ENCODE measurements at regions not wholly inside any gene's neighbourhood (a gene's known extent, or its start where the extent isn't known, plus 50 kb on each side); places are given as distances from the start of the nearest gene placed in this dataset.

DNA sequence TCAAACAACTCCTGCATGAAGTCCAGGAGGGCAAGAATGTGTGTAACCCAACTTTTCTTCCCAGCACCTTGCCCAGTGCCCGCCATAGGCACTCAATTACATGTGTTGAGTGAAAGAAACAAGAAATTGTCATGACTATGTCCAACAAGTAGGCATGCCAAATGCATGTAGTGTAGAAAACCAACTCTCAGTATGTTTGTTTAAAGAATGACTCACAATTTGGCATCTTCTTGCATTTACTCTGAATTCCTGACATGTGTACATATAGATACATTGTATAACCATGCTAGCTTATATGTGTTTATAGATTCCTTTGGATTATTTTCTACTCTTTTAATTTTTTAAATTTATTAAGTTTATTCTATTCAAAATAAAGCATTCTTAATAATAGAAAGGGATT lies 305.0 kb downstream of the EFNB2 start:
- no peak for DNase-seq

DNA sequence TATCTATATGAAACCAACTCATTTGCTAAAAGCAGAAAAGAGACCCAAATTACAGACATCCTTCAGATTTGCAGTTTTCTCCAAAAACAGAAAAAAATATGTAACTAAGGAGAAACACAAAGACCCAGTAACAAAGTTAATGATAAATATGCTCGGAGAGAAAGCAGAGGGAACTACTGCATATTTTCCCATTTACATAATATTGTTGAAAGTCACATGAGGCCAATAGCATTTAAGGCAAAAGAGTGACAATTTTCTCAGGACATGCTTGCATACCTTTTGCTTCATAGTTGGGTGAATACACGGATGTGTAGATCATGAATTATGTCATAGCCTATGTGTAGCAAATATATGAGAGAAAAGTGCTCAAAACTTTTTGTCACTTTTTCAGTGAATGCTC lies 310.3 kb downstream of the EFNB2 start:
- DNase-seq = no peak

DNA sequence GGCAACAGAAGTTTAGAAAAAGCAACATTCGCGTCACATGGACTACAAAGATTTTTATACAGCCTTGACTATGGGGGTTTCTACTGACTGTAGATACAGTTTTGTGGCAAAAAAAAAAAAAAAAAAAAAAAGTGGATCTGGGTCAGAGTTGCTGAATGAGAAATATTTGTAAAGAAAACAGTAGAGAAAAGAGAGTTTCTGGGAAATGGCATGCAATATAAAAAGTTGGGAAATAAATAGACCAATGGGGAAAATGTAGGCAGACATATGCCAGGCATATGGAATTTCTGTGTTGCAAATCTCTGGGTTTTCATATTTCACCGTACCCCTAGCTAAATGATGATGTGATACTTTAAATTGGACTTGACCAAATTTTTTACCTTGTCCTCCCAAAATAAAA lies 315.3 kb downstream of the EFNB2 start:
- DNase-seq = no peak

DNA sequence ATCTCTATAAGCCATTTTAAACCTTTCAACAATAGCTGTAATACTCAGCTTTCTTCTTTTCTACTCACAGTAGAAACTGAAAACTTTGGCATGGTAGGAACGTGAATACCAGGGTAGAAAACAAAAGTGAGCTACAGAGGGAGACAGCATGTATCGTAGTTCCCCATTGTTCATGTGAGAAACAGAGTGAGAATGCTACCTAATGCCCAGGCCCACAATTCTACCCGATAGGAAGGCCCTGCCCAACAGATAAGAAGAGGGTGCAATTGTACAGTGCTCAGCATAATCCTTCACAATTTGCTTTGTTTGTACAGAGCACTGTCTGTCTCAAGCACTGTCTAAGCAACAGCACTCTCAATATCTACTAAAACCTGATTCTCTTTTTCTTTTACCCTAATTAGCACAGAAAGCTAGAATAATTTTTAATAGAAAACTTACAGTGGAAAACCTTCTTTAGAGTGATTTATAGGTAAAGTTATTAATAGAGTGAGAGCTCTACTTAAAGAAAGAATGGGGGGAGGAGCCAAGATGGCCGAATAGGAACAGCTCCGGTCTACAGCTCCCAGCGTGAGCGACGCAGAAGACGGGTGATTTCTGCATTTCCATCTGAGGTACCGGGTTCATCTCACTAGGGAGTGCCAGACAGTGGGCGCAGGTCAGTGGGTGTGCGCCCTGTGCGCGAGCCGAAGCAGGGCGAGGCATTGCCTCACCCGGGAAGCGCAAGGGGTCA lies 322.3 kb downstream of the EFNB2 start:
- DNase-seq = no peak

DNA sequence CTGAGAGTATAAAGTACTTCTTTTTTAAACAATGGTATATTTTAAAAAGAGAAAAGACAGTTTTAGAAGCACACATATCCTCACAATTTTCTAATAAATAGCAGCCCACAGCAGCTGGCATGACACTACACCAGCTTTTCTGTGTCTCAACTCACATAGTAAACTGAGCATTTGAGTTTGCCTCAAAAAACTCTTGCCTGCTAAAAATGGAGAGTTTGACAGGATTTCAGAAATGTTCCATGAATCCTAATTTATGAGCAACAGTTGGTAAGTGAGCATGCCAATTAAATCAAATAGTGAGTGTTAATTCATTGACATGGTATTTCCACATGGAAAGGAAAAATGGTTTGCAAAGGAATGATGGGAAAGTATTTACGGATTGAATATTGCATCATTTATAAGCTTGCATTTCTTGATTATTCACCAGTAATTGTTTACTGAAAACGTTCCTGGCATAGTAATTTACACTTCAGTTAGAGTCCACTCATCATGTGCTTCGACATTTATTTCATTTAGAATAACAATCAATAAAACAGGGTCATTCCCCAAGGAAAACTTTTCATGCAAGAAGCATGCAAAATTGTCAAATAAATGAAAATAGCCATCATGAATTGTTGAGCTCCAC lies 323.0 kb downstream of the EFNB2 start:
- DNase-seq = no peak

DNA sequence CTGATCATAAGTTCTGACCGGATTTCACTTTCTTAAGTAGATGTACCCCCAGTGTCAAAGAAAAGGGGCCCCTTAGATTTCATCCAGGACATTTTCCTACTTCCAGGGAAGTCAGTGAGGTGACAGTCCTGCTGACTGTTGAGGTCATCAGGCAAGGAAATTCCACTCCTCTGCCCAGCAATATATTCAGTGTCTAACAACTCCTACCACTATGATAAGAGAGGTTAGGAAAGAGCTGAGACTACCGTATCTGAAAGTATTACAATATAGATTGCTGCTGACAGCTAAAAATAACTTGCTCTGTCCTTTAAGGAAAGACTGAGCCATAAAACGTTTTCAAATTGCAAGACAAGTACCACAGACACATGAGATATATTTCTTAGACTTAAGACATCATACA lies 325.1 kb downstream of the EFNB2 start:
- no peak for DNase-seq

DNA sequence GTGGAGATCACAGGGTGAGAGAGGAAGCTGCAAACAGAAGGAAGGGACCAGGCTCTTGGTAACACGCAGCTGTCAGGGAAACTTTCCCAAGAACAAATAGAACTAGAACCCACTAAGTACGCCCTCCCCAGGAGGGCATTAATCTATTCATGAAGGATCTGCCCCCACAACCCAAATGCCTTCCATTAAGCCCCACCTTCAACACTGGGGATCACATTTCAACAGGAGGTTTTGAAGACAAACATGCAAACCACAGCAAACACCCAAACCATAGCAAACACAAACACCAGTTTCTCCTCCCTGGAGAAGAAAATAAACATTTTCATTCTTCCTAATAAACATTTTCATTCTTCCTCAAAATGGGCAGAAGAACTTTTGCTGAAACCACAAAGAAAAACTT lies 329.6 kb downstream of the EFNB2 start:
- DNase-seq = no peak

DNA sequence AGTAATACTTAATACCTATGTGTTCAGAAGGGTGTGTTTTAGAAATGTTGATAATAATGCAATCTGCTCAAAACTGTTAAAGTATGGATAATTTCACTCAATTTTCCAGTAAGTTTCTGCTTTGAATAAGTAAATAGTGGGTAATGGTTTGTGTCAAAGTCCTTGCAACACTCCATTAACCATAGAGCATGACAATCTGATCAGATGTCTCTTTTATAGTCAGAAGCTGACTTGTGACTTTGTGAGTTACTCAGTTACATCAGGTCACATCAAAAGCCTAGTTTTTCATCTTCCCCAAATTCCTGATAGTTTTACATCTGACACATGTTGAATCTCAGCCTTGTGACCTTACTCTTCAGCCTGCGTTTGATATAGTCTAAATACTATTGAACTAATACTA lies 338.0 kb downstream of the EFNB2 start:
- no peak for DNase-seq

DNA sequence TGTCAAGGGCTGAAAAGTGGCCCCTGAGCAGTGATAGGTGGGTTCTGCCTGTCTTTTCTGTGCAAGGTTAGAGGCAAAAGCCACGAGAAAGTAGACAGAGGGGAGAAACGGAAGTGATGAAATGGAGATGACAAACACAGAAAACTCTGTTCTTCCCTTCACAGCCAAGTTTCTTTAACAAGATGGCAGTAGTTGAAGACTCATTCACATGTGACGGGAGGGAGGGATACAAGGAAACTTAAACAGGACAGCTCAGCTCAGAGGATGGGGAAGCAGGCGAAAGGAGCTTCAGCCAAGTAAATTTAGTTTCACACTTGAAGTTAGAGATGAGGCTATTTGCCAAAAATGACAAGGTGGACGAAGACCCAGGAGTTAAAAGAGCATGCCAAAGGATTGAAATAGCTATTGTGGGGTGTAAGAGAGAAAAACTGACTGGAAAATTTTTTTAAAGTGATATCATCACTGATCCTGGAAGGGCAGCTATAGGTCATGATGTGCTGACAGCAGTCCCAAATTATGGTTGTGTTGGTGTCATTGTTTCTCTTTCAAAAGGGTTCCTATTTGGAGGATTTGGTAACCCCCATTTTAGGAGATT lies 347.9 kb downstream of the EFNB2 start:
- no peak for DNase-seq

DNA sequence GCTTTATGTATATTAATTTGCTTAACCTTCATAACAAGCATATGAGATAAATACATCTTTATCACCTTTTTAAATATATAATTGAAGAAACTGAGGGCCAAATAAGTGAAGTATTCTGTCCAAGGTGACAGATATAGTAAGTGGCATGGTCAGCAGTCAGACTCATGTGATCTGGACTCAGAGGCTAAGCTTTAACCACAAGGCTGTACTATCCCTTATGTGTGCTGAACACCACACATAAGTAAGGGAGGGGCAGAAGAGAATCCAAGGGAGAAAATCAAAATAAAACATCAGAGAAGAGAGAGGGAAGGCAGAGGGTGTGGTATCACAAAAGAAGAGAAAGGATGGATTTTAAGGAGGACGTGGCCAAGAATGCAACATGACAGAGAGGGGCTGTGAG lies 348.4 kb downstream of the EFNB2 start:
- DNase-seq = no peak

DNA sequence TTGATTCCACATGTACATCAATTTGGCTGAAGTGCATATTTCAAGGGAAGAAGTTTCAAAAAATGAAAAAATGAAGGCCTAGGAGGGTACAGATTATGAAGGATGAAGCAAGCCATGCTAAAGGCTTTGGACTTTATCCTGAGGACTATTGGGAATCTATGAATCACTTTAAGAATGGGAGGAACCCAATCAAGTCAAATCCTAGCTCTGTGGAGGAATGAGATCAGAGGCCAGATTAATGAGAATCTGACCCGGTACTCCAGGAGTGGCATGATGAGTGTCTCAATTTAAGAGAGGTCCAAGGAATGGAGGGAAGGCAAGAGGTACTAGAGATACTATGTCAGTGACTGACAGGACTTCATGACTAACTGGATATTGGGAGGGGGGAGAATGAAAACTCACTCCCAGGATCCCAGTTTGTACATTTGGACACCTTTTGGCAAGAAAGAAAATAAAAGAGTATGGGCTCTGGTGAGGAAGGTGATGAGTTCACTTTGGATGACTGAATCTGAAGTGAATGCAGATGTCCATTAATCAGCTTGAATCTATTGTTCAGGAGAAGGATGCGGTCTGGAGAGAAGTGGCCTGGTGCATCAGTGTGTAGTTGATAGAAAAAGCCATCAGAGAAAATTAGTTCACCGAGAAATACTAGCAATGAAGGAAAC lies 349.0 kb downstream of the EFNB2 start:
- DNase-seq = no peak

DNA sequence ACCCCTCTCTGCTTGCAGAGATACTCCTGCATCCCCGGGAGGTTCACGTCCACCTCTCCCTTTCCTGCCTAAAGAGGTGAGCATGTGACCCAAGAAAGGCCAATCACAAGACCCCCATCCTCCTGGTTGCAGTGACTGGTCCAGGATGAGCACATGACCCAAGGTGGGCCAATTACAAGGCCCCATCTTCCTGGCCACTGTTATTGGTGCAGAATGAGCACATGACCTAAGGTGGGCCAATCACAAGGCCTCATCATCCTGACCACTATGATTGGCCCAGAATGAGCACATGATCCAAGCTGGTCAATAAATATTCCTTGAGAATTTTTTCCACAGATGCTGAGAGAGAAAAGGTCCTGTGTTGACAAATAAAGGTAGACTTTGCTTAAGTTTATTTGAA lies 350.7 kb downstream of the EFNB2 start:
- no peak for DNase-seq

DNA sequence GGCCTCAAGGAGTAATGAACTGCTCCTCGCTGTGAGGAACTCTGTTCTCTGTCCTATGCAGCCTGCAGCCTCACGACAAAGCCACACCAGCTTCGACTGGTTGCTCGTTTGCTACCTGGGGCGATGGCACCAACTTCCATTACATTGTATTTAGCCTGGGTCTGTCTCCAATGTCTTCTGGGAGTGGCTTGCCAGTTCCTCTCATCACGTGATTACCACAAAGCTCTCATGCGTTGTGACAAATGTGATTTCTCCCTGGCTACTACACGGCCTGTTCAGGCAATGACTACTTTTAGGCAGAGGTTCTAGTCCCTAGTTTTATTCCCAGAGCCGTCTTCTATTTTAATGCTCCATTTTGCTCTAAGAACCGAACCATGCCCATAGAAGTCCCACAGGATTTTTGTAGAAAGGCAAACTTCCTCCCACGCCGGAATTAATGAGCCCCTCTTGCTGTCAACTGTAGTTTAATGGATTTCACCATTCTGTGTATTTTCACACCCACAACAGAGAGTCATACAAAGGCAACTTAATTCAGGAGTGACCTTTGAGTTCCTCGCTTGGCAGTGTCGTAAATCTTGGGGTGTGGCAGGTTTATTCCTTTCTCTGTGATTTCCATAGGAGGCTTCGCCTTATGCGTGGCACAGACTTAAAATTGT lies 351.9 kb downstream of the EFNB2 start:
- no peak for DNase-seq

DNA sequence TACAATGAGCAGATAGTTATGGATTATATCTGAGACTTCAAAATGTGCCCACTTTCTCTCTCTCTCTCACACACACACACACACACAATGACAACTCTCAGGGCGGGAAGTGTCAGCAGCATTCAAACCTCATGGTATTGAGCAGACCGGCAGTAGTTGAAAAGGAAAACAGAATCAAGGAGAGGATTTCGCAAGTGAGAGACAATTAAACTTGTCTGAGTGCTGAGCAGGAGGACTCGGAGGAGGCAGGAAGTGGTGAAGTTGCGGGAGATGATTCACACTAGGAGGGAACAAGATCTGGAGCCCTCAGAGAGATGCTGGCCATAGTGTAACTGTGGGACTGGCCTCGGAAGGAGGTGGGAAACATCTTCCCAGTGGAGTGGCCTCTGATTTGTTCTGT lies 353.1 kb downstream of the EFNB2 start:
- DNase-seq = no peak

DNA sequence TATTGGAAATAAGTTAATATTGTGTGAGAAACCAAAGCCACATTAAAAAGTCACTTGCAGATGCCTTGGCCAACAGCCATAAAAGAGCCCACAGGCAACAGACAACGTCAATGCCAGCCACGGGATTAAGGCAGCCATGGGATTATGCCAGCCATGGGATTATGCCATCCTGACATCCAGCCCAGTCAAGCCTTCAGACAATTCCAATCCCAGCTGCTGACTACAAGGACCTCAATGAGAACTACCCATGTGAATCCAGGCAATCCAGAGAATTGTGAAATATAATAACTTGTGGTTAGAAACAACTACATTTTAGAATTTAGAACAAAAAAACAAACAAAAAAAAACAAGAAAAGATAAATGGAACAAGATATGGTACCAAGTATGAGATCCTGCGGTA lies 356.6 kb downstream of the EFNB2 start:
- DNase-seq = no peak

DNA sequence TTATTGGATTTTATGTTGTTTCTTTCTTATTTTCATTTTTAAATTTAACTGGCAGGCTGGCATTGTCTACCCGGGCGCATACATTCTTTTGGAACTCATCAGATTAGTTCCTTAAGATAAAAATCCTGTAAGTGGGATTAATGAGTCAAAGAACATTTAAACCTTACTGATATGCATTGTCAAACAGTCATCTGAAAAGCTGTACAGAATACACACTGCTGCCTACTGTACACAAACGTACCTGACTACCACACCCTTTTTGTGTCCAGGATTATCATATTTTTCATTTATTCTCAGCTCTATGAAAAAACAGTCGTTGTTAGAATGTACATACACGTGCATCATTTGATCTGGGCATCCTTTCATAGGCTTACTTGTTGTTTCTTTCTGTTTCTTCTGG lies 358.3 kb downstream of the EFNB2 start:
- DNase-seq = no peak

DNA sequence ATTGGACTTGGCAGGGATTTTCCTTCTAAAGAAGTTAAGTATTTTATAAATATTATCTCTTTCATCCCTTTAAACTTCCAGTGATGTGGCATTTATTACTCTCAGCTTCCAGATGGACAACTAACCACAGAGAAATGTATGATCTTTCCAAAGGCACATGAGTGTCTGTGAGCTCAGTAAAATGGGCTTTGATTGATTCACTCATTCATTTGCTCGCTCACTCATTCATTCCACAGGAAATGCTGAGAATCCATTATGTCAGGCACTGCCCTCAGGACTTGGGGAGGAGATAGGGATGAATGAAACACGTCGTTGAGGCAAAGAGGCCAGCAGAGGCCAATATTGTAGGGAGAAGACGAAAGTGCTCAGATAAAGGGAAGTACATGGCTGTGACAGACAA lies 359.3 kb downstream of the EFNB2 start:
- DNase-seq = no peak

DNA sequence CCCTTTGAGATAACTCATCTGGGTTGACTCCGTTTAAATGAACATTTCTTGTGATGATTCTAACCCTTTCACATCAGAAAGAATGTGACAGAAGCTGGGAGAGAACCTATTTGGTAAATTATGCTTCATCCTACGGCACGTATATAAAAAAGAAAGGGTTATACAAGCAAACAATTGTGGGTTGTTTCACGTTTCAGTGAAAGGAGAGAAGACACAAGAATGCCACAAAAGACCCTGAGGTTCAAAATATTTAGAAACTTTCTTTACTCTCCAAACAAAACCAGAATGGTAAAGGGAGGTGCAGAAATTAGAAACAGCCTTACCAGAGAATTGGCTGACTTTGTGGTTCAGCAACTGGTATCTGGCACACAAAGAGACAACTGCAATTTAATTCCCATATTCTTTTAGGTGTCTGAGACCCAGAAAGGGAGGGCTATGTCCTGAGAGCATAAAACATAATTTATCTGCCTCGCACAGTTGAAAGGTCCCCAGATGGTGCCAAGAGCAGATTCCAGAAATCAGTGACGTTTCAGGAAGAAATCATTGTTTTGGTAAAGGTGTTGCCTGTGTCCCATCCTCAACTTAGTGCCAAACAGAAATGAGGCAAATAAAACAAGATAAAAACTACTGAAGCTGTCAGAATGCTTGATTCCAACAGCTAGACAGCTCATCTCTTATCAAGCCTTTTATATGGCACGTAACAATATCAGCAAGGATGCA lies 361.4 kb downstream of the EFNB2 start:
- no peak for DNase-seq

DNA sequence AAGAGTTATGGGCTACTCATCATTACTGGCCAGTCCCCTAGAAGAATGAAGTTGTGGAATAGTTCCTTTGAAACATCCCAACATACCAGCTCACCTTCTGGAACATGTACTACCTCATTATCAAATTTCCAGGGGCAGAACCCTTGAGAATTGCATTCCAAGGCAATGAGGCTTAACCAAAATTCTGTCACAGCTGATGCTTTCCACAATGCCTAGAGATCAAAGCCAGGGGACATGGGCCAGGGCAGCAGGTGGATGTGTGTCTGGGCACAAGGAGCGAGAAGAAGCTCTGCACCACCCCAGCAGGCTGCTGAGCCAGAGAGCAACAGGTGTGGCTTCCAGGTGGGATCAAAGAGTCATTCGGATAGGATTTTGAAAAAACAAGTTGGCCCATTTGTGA lies 362.1 kb downstream of the EFNB2 start:
- no peak for DNase-seq

DNA sequence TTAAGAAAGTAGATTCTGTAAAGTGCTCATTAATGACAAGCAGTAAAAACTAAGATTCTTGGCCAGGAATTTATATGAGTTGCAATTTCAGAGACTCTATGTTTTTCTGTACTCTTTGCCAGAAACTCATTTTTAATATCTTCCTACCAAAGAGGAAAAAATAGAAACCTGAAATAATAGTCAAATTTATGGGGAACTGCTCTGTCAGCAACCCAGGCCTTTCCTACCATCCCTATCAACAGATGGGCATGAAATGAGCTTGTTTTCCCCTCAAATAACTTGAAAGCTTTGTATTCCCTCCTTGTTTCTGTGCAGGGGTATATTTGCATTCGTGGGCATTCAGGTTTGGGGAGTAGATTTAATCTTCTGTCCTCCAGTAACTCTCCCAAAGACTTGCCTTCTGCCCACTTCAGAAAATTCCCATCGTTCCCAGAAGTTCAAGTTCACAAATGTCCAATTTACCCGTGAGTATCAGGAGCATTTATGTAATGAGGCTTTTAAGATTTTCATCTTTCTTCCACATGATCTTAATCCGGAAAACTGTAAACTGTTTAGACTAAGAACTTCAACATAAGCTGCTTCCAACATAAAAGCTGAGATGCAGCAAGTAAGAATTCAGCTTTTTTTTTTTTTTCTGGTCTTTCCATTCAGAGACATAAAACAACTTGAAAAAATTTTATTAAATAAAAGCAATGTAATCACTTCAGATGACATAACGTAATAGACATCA lies 363.1 kb downstream of the EFNB2 start:
- no peak for DNase-seq

DNA sequence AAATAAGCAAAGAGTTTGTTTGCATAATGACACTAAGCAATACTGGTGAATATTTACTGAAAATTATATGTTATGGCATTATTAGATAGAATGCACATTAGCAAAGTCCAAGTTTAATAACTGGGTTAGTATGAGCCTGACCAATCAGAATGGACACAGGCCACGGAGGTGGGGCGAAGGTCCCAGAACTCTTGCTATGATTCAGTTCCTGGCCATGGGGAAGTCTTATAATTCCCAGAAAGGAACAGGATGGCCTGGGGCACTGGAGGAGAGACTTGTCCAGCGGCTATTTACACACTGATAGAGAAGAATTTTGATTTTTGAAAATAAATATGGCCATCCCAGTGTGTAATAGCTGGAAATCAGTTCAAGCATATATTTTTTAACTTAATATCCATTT lies 372.0 kb downstream of the EFNB2 start:
- DNase-seq = no peak

DNA sequence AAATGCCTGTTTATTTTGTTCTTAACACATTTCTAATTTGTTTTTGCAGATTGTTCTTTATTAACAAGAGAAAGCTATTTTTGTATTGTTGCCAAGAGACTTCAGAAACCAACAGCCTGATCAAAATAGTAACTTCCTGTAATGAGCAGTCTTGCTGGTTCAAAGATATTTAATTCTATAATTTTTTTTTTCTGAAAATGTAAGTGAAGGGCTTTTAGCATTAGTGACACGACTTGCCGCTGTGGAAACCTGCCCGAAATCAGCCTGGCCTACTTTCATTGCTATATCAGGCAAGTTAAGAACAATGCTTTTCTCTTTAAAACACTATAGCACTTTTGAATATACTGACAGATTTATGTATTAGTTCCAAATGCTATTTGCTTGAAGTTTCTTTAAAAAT lies 374.3 kb downstream of the EFNB2 start:
- no peak for DNase-seq
